GM19468 (cell line): ENCODE measurements at regions not wholly inside any gene's neighbourhood (a gene's known extent, or its start where the extent isn't known, plus 50 kb on each side); places are given as distances from the start of the nearest gene placed in this dataset.

Experiments
- ATAC-seq: cut with Tn5 transposase; IDR thresholded peaks from one replicate; pipeline ENCODE4 v1.9.1; 2021; ENCODE audit warnings: mild to moderate bottlenecking, moderate library complexity, moderate number of reproducible peaks; ENCODE audit not compliant: unreplicated experiment; ENCODE audit errors: extremely low read depth

DNA sequence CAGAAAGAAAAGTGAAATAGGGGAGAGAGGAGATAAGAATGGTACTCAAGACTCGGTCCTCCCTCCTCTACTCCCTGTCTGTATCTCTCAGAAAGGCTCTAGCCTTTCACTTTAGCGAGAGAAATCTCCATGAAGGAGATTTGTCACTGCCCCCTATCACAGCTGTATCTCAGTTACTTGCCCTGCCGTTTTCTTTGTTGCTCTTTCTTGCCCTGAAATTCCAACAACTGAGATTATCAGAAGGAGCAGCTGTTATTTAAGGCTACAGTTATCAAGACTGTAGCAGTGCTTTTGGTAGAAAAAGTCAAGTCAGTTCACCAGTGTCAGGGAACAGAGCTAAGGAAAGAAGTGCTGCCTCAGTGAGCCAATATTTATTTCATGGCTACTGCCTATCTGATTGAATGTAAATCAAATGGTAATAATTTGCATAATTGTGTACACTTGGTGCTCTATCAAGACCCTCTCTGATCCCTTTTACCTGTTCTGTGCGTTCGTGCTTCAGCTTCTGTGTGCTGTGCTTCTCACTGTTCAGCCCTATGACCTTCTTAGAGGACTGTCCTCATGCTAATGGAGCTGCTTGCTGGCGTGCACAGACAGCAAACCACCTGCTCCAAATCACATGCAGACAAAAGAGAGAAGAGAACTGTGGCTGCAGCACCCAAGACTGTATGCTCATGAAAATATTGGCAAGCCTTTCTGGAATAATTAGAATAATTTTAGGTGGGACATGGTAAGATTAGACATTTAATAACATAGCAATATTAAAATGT is 180.2 kb upstream of the FAM3C start:
- no peak for ATAC-seq

DNA sequence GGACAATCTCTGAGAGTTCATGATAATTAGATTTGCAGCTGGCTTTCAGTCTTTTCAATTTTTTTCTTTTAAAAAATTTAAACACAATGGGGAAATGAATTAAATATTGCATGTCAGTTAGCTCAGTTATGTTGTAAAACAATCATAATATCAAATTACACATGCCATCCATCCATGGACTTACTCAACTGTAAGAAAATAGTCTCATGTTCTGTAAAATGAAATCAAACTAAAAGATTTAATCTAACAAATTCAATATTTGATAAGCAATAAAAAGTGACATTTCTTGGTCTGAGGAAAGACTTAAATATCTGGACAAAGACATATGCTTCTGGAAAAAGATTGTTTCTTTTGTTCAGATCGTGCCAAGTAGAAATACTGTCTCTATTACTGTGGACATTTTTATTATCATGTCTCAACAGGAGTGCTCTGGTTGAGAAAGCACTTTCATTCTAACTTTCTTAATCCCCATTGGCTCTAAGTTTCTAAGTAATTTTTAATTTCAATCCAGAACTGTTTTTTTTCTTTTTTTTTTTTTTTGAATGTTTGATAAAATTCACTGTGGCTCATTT is 179.2 kb upstream of the FAM3C start:
- no peak for ATAC-seq

DNA sequence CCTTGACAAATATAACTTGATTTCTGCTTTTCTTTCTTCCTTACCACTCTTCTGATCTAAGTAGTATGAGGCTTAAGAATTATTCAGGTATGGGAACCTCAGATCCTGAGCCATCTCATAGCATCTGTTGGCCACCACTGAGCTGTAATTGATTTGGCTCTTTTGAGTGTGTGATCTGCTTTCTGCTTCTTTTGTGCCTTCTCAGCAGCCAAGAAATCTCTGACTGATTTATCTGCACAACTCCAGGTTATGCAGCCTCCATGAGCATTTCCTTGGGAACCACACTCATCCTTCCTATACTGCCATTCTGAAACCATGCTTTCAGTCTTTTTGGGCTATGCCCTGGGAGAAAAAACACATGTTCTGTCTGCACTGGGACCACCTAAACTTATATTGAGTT is 178.0 kb upstream of the FAM3C start:
- no peak for ATAC-seq

DNA sequence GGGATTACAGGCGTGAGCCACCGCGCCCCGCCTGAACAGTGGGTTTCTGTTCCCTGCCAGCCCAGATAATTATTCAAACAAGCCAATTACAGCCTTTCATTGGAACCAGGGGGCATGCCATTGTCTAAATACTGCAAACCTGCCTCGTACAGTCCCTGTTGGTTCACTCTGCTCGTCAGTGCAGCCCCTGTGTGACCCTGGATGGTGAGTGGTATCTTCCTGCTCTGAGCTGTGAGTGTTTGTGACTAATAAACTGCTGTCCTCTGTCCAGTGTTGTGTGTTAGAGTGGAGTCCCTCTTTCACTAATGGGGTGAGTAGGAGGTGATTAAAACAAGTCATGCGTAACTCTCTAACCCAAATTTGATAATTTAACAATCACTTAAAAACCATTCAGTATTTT is 176.5 kb upstream of the FAM3C start:
- no peak for ATAC-seq

DNA sequence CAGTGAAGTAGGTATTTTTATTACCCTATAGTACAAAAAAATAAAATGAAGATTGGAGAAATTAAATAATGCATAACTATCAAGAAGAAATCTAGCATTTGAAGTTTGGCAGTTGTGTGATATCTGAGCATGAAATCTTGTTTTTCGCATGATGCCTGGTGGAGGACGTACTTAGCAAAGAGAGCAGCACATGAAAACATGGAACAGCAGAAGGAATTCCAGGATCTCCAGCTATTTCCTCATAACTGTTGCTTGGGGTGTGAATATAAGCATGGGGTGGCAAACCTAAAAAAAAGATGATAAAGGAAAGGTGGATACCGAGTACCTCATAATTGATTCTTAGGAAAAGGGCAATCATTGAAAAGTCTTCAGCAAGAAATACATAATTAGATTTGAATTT is 174.3 kb upstream of the FAM3C start:
- no peak for ATAC-seq

DNA sequence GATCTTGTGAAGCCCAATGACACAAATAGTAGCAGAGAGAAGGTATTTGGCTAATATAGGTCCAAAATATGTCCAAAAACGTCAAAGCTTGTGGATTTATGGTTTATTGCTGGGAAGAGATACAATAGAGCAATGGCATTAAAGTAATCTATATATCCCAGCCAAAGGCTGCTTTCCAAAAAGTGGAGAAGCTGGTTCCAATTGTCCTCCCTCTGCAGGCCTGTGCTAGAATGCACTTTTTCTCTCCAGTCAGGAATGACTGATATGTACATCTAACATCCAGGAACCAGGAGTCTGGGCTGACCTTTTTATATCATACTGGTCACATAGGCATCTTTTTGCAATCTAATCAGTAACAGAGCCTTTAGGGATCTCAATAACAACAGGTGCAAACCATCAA is 167.1 kb upstream of the FAM3C start:
- ATAC-seq, result no peak

DNA sequence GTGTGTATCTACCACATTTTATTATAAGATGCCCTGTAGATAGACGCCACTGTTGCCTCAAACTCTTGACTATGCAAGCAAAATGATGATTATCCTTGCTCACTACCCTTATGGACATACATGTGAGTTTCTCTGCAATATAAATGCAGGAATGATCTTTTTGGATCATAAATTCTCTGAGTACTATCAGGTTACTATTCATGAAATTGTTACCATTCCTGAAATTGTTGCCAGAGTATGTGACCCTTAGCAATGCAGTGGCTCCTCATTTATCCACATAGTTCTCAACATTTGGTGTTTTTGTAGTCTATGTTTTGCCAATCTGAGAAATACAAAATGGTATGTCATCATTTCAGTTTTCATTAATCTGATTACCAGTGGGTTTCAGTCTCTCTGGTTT is 166.2 kb upstream of the FAM3C start:
- ATAC-seq, result no peak

DNA sequence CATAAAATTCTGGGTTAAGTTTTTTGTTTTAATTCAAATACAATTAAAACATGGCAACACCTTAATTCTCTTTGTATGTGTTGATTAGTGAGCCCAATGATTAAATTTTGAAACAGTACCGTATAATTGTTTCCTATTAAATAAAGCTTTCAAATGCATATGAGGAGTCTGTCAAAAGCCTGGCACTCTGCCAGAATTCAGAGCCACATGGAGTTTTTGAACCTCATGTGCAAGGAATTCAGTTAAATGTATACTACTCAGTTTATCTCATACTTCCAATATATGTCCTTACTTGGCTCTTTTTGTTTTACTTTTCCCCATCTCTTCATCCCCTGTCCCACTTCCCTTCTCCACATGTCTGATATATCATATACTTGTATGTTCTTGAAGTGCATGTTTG is 165.6 kb upstream of the FAM3C start:
- no peak for ATAC-seq

DNA sequence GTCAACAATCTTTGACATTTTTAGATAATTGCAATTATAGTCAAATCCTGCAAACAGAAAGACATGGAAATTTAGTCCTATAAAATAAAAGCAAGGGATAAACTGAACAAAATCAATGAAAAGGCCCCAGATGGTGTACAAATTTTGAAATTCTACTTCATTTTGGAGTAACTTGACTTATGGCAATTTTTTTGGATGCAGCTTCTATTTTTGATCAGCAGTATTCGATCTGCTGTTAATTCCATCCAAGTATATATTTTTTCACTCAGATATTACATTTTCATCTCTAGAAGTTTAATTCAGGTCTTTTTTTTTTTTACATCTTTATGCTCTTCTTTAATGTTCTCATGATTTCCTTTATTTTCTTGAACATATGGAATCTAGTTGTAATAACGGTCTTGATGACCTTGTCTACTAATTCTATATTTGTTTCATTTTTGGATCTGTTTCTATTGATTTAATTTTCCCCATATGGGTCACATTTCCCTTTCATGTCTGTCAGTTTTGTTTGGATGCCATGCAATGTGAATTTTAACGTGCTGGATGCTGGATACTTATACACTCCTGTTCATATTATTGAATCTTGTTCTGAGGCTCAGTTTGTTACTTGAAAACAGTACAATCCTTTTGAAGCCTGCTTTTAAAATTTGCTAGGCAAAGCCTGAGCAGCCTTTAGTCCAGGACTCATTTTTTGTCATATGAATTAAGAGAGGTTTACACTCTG is 164.3 kb upstream of the FAM3C start:
- ATAC-seq, result no peak

DNA sequence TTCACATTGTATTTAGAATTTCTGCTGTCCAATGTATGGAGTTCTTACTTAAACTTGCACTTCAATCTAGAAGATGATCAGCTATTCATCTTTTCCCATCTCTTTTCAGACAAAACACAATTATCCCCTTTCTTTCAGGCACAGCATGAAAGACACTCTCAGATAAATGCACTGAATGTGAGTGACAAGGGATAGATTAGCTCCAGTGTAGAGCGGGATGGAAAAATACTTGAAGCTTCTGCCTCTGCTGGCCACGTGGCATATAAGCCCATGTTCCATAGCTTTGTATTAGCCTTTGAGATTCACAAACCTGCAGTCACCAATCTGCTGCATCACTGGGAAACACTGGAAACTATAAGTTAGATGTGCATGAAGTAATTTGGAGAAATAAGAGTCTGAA is 162.2 kb upstream of the FAM3C start:
- no peak for ATAC-seq

DNA sequence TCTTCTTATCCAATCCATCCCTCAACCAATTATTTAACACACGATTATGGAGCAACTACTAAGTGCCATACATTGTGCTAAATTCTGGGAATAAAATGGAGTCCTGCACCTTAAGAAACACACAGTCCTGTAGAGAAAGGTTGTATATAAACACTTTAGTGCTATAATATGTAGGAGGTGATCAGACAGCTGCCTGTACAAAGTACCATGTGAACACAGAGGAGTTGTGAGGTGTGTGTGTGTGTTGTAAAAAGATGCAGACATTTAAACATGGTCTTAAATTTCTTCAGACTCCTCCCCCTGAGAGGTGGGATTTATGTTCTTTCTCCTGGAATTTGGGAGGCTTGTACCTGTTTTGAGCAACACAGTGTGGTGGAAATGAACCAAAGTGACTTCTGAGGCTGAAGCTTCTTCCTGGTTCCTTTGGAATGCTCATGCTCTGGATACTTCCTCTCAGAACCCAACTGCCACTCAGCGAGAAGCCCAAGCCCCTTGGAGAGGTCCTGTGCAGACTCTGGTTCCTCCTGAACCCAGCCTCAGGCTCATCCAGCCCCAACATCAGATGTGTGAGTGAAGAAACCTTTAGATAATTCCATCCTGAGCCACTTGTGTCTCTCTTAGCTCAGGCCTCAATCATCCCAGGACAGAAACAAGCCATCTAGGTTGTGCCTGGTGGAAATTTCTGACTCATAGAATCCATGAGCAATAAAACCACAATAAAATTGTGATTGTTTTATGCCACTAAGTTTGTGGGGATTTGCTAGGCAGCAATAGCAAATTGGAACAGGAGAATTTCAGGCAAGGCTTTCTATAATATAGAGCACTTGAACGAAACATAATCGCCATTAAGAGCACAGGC is 161.2 kb upstream of the FAM3C start:
- no peak for ATAC-seq

DNA sequence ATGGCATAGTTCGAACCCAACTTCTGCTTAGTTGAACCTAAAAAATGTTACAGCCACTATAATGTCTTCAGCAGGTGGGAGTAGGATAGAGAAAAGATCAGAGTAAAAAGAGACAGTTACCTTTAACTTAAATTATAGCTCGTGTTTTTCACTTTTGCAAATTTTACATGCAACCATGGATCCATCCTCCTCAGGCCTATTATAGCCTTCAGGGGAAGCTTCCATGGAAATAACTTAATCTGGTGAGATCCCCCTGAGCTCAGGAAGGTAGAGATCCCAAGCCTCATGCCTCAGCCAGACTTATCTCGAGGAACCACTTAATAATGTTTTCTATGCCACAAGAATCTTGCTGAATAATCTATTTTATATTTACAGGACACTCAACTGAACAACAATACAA is 159.4 kb upstream of the FAM3C start:
- ATAC-seq, result no peak

DNA sequence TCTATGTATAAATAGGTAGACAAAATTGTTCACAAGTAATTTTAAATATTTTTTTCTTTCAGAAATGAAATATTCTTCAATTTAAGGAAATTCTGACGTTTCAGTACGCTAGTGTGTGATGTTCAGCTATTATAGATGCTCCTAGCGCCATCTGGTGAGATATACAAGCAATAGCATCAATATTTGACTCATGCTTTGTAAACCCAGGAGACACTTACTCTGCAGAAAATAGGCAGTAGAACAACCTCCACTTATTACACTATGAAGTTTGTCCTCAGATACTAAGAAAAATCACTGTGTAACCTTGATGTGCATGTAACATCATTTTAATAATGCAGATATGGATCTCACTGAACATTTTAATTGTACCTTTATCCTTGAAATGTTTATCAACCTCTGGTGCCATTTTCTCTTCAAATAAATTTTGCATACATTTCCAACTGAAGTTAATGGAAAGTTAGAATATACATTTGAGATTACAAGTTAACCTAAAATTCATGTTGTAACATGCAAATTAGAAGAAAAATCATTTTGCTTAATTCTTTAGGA is 151.5 kb upstream of the FAM3C start:
- peak; percentile 73 for ATAC-seq

DNA sequence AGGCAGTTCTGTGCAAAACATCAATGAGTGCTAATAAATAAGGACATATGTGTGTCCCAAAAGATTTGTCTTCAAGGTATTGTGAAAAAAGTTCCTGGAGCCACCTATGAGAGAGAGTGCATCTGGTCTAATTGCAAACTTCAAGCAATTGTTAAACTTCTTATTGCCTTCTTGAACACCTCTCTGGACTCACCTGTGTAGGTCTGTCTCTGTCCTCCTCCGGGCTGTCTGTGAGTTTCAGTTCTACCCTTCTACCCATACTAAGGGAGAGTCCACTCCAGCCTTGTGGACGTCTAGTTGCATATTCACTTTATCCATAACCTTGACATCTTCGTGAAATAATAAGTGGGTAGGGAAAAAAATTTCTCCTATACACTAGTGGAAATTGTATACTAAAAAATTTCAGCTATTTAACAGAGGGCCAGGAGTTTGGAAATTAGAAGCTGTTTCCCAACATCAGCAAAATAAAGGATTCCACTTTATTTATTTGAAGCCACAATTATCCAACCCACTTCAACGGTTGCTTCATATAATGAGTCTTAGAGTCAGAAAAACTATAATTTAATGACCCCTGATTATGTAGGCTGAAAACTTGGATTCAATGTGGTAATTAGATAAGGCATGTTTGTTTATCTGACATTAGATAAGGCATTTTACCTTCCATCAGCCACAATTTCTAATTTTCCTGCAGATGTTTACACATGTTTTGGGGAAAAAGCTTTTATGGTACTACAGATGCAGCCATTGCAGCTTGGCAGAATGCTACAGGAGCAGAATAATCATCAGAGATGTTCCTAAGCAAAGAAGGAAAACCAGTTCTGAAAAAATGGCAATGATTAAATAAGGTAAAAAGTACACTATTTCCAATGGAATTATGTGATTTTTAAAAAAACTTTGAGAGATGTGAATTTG is 150.8 kb upstream of the FAM3C start:
- ATAC-seq, result no peak

DNA sequence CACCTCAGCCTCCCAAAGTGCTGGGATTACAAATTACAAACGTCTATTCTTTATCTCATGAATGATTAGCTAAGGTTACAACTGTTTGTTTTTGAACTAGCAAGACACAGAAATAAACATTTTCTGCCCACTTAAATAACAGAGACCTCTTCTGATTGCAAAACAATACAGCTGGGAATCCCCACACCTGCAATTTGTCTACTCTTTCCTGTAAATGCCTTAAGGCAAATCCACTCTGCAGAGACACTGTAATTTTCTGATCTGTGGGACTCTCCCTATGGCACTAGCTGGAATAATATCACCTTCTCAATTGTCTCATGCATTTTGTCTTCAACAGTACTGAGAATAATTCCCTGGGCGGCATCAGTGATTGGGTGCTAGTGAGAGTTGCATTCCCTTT is 149.3 kb upstream of the FAM3C start:
- ATAC-seq, result no peak

DNA sequence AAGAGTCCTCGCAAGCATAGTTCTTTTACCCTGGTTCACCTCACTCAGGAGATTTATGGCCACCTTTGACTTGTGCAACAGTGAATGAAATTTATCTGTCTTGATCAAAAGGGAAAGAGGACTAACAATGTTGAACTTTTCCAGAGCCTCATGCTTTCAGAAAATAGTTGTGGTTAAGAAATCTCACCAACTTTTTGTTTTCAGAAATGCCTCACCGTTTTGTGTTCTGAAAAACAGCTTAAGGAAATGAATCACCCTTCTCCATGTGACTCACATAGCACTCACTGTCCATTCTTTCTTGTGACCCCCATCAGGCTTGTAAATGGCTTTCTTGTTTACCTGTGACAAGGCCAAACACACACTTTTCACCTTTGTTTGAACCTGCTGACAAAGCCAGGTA is 148.6 kb upstream of the FAM3C start:
- no peak for ATAC-seq

DNA sequence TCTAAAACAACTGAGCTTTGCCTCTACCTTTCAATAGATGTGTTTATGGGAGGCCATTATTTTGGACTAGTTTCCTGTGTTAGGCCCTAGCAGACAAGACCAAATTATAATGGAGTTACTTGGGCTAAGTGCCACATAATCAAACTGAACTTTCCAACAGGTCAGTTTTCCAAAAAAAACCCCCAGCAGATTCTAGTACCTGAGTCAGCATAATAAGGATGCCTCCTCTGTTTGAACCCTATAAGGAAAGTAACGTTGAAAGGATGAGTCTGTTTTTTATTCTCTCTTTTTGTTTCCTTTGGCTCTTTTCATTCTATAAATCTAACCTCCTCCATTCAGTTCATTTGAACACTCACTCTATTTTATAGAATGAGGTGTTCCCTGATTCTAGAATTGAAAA is 148.1 kb upstream of the FAM3C start:
- no peak for ATAC-seq

DNA sequence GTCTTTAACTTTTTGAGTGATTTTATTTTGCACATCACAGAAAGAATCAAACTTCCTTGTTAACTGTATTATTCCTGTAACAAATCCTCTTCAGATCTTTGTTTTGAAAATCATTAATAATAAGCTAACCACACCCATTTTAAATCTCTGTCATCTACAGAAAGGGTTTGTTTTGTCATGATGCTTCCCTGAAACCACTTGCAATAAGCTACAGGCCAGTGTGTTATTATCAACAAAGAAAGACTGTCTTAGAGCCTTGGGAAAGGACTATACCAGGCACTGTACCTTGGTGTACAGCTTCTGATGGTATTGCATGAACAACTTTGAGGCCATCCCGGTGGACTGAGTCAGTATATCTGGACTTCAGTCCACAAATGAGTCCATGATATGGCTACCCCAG is 145.3 kb upstream of the FAM3C start:
- no peak for ATAC-seq

DNA sequence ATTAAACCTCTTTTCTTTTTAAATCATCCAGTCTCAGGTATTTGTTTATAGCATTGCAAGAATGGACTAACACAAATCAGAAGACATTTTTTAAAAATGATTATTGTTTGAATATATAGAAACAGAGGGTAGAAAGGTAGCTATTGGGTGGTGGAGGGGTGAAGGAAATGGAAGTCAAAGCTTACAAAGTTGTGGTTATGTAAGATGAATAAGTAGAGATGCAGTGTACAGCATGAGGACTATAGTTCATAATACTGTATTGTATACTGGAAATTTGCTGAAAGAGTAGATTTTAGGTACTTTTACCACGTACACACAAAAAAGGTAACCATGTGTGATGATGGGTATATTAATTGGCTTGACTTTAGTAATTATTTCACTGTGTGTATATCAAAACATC is 144.0 kb upstream of the FAM3C start:
- ATAC-seq, result no peak
